Nucleus accumbens (tissue), 56 donors: ENCODE measurements at regions not wholly inside any gene's neighbourhood (a gene's known extent, or its start where the extent isn't known, plus 50 kb on each side); places are given as distances from the start of the nearest gene placed in this dataset.
"Not testable (repeated sequence)": the region's sequence is repeated elsewhere in the genome, so short reads cannot be mapped to it uniquely, and the experiment has no call there.

Experiments
- DNase-seq, 56 donors: peaks; one replicate each; lab custom pipeline; 2025; lab: John Stamatoyannopoulos, UW

GRCh38 chr9:34797367-34797766 lies 87.4 kb upstream of the CCL21 start:
- DNase-seq, result no peak

DNA sequence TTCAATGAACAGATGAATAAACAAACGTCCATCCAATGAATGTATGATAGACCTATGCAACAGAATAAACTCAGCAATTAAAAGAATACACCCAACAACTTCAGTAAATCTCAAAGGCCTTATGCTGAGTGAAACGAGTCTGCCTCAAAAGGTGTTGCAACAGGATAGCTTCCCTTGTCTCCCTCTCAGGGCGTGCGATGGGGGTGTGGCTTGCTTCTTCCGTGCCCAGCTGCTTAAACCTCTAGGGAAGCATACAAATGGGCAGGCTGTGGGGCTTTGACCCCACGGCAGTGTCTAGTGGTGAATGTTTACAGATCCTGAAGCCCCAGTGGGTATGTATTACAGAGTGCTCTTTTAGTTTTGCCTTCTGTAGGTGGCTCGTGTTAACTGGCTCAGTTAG lies 87.0 kb upstream of the CCL21 start:
- DNase-seq, result no peak

- DNase-seq, result no peak
Measured at GRCh38 chr9:34793428-34793827, 83.5 kb upstream of the CCL21 start.

DNA sequence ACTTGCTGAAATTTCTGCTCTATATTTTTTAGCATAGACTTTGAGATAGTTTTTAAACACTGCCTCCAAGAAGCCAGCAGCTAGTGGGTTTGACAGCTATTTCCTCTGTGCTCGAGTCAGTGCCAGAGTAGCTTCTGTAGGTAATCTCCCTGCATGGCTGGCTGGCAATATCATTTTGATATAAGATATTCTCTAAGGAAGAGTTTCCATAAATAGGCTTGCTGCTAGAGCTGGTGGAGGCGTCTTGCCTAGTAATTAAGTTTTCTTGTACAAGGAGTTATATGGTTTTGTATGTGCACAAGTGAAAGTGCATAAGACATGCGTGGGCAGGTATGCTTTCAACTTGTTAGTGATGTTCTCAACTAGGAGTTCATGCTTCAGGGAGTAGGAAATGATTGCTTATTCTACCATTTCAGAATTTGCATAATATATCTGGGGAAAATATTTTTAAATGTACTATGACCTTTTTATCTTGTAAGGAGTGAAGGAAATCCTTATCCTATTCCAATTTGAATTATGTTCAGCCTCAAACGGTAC lies 74.1 kb upstream of the CCL21 start:
- DNase-seq, result peak in 20 of 56 donors; percentile 2 to 81 (median 36)

- DNase-seq, result no peak
Measured at GRCh38 chr9:34782372-34782771, 72.4 kb upstream of the CCL21 start.

DNA sequence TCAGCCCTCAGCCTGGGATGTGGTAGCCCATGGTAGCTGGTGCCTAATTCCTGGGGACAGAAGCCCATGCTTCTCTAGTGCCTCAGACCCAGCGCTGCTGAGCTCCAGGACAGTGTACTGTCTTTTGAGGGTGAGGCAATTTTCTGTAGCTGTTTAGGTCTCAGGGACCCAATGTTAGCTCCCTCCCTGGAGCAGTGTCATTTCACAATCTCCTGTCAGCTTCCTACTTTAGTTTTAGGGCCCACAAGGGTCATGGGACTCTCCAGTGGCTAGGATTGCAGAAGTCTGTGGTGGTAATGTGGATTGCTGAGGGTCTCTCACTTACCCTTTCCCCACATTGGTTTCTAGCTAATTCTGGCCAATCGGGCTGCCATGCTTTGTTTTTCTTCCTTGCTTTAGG lies 67.7 kb upstream of the CCL21 start:
- peak in 4 of 56 donors; percentile 1 to 19 (median 8) for DNase-seq

- DNase-seq, result no peak
Measured at GRCh38 chr9:34773955-34774354, 64.0 kb upstream of the CCL21 start.

DNA sequence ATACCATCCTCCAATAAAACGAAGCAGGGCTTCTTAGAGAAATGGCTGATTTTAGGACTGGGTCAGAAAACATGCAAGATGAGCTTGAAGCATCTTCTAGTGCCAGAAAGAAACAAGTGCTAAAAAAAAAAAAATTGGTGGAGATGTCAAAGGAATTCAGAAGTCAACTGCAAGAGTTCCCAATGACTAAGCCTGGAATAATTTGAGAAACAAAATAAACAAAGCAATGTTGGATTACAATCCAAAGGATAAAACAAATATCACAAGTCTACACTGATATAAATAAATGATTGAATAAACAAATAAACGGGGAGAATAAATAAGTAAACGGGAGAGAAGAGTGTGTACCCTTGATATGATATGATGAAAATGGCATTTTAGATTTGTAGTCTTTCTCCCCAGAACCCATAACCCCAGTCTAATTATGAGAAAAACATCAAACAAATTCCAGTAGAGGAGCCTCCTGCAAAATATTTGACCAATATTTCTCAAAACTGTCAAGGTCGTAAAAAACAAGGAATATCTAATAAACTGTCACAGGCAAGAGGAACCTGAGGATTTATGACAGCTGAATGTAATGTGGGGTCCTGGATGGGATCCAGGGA lies 63.5 kb upstream of the CCL21 start:
- no peak for DNase-seq

- DNase-seq, result no peak
Measured at GRCh38 chr9:34771007-34771406, 61.1 kb upstream of the CCL21 start.

- not testable (repeated sequence) for DNase-seq
Measured at GRCh38 chr9:34767087-34767486, 57.2 kb upstream of the CCL21 start.

DNA sequence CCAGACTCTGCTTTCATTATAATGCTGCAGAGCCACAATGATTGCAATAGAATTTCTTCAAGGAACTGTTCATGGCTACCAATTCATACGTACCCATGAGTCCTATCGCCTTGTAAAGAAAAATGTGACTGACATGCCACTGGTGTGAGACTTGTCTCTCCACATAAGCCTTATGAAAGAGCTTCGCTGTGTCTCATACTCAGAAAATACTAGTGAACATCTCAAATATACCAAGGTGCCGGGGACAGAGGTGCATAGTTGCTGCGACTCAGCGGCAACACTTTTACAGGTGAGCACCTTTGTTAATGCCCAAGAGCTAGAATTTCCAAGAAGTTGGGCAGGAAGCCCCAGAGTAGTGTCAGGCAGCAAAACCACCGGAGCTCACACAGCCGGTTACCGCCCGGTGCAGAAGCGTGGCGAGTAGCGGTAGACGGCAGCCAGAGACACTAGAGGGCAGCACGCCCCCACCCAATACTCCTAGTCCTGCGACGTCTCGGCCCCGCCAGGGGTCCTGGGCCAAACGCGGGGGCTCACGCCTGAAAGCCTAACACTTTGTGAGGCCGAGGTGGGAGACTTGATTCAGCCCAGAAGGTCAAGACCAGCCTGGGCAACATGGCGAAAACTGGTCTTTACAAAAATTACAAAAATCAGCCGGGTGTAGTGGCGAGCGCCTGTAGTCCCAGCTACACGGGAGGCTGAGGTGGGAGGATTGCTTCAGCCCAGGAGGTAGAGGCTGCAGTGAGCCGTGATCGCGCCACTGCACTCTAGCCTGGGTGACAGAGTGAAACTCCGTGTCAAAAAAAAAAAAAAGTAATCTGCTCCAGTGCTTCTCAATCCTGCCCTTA lies 50.5 kb upstream of the CCL21 start:
- peak in 43 of 56 donors; percentile 4 to 73 (median 29) for DNase-seq
